ENCODE measurements at regions not wholly inside any gene's neighbourhood (a gene's known extent, or its start where the extent isn't known, plus 50 kb on each side); places are given as distances from the start of the nearest gene placed in this dataset.
"Not testable (repeated sequence)": the region's sequence is repeated elsewhere in the genome, so short reads cannot be mapped to it uniquely, and the experiment has no call there.

GRCh38 chr10:10067644-10068043 lies 950.0 kb upstream of the CELF2 start:
- DNase-seq (ENCODE audit: low read depth, low spot score), result no peak

DNA sequence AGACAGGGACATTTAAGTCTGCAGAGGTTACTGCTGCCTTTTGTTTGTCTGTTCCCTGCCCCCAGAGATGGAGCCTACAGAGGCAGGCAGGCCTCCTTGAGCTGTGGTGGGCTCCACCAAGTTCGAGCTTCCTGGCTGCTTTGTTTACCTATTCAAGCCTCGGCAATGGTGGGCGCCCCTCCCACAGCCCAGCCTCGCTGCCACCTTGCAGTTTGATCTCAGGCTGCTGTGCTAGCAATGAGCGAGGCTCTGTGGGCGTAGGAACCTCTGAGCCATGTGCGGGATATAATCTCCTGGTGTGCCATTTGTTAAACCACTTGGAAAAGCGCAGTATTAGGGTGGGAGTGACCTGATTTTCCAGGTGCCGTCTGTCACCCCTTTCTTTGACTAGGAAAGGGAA lies 942.8 kb upstream of the CELF2 start:
- DNase-seq (ENCODE audit: low read depth, low spot score), result not testable (repeated sequence)

- DNase-seq (ENCODE audit: low read depth, low spot score), result no peak
These were observed 939.2 kb upstream of the CELF2 start for GRCh38 chr10:10078446-10078845.

DNA sequence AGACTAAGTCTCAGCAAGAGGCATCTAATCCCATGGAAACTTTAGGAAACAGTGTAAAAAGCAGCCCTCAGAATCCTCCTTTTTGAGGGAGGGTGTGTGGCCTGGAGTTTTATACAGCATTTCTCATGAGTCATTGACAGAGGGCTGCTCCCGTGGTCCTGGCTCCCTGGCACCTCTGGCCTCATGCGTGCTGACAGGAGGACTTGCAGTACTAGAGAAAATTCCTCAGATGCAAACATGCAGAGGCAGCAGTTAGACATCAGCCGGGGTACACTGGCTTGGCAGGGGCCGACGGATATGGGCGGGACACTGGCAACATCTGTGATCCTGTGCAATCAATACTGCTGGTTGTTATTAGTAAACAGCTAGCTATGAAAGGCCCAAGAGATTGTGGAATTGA lies 925.1 kb upstream of the CELF2 start:
- peak; percentile 79 for DNase-seq (ENCODE audit: low read depth, low spot score)

DNA sequence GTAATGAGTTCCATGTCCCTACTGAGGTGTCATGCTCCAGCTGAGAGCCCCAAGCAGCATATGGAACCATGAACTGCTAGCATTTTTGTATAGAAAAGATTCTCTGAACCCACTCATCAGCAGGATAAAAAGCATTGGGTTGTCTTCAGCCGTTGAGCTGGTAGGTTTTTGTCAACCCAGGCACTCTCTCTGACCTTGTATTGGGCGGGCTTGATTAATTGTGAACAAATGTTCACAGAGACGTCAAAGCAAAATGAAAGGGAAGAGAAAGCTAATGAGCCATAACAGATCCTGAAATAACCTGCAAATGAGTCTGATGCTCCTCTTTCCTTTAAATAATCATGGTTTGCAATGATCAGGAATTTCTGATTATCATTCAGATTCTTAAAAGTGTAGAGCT lies 924.7 kb upstream of the CELF2 start:
- no peak for DNase-seq (ENCODE audit: low read depth, low spot score)

DNA sequence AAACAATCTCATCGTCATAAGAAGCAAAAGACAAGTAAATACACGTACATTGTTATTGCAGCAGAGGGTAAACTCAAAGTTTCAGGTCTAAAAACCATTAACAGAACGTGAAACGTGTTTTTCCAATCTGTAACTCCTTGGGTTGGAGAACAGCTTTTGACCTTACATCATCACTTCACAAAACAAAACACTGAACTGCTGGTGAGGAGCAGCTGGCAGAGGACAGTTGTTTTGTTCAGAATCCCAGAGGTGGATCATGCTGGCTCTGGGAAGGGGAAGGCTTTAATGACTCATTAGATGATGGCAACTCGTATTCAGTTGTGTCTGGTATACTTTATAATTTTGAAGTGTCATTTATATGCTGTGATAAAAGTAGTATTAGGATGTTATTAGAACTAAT lies 923.0 kb upstream of the CELF2 start:
- DNase-seq (ENCODE audit: low read depth, low spot score), result no peak

DNA sequence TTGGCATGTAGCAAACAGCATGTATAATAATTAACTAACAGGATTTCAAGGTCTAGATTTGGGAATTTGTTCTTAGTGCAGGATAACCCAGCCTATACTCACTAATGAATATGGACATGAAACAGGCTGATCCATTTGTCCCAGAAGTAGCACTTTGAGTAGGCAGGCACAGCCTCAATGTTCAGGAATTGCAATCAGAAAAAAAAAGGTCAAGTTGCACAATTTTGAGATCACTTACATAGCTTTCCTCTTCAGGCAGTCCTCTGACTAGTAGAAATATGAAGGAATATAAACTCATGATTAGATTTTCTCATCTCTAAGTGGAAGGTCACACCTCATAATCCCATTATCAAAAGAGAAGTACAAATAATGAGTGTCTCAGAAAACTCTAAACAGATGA lies 921.4 kb upstream of the CELF2 start:
- no peak for DNase-seq (ENCODE audit: low read depth, low spot score)

DNA sequence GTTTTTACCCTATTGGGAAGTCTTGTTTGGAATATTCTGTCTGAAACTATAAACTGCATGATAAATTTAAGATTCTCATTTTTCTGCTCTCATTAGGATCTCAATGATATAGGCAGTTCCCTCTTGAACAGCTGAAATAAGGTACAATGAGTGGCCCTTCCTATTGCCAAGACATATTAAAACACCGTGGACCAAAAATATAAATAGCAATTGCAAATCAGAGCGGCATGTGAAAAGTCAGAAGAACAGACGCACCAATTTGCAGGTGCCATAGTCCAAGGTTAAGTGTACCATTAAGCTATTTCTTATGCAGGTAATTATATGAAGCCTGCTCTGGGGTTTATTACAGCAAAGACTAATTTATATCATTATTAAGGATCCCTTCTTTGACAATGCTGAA lies 920.8 kb upstream of the CELF2 start:
- DNase-seq (ENCODE audit: low read depth, low spot score), result no peak

DNA sequence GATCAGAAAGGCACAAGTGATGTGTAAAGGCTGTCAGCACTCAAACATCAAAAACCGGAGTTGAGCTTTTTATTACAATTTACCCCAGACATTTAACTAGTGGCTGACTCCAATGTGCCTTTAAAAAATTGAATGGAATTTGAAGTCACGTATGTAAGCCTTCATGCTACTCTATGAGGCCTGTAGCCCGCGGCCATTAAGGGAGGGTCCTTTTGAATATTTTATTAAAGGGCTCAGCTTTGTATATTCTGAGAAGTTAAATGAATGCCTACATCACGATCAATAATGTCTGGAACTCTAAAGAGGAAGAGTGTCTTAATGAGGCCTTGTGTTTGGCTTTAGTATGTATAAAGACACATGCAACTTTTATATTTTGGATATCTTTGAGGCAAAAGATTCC lies 916.6 kb upstream of the CELF2 start:
- no peak for DNase-seq (ENCODE audit: low read depth, low spot score)

DNA sequence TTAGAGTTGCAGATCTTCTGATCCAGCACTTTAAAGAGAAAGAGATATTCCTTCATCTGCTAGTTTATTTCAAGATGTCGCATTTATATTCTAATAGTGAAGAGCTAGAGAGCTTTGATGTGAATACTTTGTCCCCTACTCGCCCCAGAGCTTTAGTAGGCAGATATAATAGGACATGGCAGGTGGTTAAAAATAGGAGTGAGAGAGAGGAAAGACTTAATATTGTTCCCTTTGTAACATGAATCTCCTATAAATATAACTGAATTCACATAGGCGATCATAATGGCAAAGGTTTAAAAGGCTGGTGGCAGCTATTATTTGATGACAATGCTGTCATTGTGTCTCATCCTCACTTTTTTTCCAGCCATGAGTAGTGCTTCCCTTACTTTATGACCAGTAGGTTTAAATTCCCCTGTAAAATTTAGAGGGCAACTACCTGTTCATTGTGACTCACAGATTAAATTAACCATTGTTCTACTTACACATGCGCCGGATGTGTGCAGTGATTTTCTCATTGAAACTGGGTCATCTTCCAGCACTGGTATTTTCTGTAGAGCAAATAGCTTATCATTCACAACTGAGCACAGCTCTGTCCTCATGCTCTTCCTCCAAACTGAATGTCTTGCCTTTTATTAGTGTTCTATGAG lies 906.7 kb upstream of the CELF2 start:
- DNase-seq (ENCODE audit: low read depth, low spot score), result no peak

- DNase-seq (ENCODE audit: low read depth, low spot score), result no peak
These were observed 899.5 kb upstream of the CELF2 start for GRCh38 chr10:10118131-10118530.

- no peak for DNase-seq (ENCODE audit: low read depth, low spot score)
These were observed 897.0 kb upstream of the CELF2 start for GRCh38 chr10:10120671-10121070.

DNA sequence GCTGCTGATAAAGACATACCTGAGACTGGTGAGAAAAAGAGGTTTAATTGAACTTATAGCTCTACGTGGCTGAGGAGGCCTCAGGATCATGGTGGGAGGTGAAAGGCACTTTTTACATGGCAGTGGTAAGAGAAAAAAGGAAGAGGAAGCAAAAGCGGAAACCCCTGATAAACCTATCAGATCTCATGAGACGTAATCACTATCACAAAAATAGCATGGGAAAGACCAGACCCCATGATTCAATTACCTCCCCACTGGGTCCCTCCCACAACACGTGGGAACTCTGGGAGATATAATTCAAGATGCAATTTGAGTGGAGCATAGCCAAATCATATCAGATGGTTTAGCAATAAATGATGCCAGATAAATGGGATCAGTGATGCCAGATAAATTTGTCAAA lies 892.0 kb upstream of the CELF2 start:
- no peak for DNase-seq (ENCODE audit: low read depth, low spot score)

- DNase-seq (ENCODE audit: low read depth, low spot score), result no peak
These were observed 891.5 kb upstream of the CELF2 start for GRCh38 chr10:10126218-10126617.

DNA sequence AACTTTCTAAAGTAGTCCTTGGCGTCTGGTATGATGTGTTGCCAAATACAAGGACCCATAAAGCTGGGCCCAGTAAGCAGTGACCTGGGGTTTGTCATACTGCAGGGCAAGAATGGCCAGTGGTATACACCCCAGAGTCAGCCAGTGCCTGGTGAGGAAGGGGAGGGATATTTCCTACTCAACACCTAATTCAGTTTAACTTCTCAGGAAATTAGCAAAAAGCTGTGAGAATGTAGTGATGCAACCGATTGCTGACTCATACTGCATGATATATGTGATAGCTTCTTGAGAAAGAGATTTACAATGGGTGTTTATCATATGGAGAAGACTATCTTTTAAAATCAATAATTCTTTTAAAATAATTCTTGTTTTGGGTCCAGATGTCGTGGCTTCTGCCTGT lies 889.3 kb upstream of the CELF2 start:
- DNase-seq (ENCODE audit: low read depth, low spot score), result no peak

- DNase-seq (ENCODE audit: low read depth, low spot score), result no peak
These were observed 887.0 kb upstream of the CELF2 start for GRCh38 chr10:10130686-10131085.

DNA sequence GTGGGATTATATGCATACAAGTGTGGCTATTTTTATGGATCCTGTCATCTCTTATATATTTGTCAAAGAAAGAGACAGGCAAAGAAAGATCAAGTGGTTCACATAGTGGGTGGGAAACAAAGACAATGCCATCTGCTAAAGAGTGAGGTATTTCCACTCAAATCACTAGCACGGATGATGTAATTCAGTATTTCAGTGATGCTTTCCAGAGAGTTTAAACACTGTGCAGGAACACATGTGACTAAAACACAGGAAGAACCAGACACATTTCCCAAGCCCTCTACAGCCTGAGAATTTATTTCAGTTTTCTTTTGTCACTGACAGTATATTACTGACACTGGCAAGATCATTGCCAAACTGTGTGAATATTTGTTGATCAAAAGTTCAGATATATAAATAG lies 885.7 kb upstream of the CELF2 start:
- DNase-seq (ENCODE audit: low read depth, low spot score), result no peak

DNA sequence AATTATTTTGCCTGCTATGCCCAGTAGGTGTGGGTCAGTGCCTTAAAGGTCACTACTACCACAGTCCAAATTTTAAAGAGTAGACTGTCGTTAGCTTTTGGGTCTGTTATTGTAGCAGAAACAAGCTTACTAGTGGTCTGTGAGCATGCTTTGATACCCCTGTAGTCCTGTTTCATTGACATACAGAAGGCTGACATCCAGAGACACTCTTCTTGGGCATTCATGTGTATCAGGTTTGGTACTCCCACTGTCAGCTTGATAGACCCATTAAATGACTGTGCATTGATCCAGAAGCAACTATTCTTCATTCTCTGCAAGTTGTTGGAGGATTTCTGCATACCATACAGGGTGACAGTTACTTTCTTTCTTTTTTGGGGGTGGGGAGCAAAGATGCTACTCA lies 884.4 kb upstream of the CELF2 start:
- no peak for DNase-seq (ENCODE audit: low read depth, low spot score)

DNA sequence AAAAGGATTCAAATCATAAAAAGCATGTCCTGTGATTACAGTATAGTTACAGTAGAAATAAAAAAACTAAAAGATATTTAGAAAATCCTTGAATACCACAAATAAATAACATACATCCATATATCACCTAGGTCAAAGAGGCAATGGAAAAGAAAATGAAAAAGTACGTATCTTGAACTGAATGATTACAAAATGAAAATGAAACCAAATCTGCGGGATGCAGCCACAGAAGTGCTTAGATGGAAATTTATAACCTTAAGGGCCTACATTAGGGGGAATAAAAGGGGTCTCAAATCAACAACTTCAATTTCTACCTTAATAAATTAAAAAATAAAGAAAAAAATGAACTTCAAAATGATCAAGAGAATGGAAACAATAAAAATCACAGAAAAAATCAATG lies 879.0 kb upstream of the CELF2 start:
- DNase-seq (ENCODE audit: low read depth, low spot score), result no peak

DNA sequence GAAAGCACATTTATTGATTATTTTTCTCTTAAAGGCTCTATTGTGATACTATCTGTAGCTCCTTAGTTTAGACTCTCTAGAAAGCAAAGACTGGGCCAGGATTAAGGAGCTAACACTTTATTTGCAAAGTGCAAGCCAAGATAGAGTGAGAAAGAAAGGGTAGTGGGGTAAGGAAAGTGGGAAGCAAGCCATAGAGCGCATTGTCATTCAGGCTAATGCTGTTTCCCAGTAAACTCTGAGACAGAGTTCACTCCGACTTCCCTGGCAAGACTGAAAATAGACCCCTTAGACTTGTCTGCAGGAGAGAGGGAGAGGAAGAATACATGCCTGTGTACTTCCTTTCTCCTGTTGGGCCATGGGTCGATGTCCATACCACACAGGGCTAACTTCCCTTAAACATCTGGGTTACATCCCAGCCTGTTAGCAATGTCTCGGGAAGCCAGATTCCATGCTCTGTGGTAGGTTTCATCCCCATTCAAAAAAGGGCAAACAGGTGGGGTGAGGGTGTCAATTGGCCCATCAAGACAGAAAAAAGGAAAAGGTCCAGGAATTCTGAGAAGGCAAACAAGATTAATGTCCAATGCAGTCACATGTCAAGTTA lies 875.8 kb upstream of the CELF2 start:
- no peak for DNase-seq (ENCODE audit: low read depth, low spot score)

DNA sequence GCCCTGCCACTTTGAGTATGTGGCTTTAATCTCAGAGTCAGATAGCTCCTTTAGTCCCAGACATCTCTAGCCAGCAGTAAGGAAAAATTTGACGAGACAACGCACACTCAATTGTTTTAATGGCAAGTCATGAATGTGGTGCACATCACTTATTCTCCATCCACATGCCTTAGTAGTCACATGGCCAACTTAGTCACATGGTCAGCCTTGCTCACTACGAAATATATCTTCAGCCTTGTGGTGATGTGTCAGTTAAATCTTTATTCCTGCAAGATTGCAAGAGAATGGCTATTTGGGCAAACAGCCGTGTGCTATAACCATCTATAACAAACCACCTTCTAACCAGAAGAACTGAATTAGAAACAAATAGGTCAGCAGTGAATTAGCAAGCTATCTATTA lies 871.1 kb upstream of the CELF2 start:
- DNase-seq (ENCODE audit: low read depth, low spot score), result no peak

- DNase-seq (ENCODE audit: low read depth, low spot score), result peak; percentile 74
These were observed 867.8 kb upstream of the CELF2 start for GRCh38 chr10:10149899-10150298.

DNA sequence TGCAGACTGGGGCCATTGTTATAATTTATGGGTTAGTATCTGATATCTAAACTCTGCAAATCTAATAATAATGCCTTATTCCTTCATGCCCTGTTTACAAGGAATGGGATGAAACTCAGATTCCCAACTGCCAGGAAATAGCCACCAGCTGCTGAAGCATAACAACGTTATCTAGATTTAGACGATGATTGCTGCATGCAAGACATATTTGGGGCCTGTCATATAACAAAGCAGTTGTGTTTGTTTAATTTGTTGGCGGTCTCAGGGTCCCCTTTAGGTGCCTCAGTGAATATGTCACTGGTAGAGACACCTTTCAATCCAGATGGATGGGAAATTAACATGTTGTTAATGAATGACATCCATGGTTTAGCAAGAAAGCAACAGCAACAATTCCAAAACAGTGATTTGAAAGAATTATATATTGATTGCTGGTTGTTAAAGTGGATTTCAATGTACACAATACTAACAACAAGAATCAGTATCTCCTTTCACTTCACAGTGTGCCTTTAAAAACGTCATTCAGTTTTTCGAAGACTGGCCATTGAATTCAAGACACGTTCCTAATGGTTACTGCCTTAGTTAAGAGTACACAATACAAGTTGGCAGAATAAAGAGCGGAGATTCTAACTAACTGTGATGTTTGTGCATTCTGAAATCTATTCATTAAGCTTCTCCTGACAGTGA lies 860.6 kb upstream of the CELF2 start:
- DNase-seq (ENCODE audit: low read depth, low spot score), result no peak
